H1 (cell line): ENCODE measurements at regions not wholly inside any gene's neighbourhood (a gene's known extent, or its start where the extent isn't known, plus 50 kb on each side); places are given as distances from the start of the nearest gene placed in this dataset.

Experiments used
- CTCF ChIA-PET: fragments of 300-600 bp; sonication (Branson Sonifier 250); formaldehyde crosslinking; loops from one replicate; lab custom pipeline; 2021; ENCODE audit not compliant: partially characterized antibody; lab: Charles Lee
- POLR2A ChIA-PET: fragments of 300-600 bp; sonication (Branson Sonifier 250); formaldehyde crosslinking; loops from one replicate; lab custom pipeline; 2021; ENCODE audit warnings: inconsistent platforms; ENCODE audit not compliant: partially characterized antibody; lab: Charles Lee
- DNase-seq, 2 experiments: peaks; one replicate each; pipeline versions ENCODE4 v3.0.0 to v3.0.0-alpha.2; 2010 to 2022; ENCODE audit warnings: low spot score in 2 of 2, low read depth in 1 of 2, mixed read lengths in 1 of 2
- FAIRE-seq: peaks from 2 replicates; lab custom pipeline; 2011; peaks lifted over from hg19 to GRCh38; lab: Jason Lieb, UNC
- H2AFZ ChIP-seq: 2 replicates; pipeline ENCODE4 v1.8.1; 2012; ENCODE audit warnings: low read length, inconsistent platforms
- H2AK5ac ChIP-seq: 2 replicates; pipeline ENCODE4 v1.6.1; 2013; ENCODE audit warnings: low read depth, low read length
- H2BK120ac ChIP-seq: replicated peaks from 2 replicates; pipeline ENCODE3; 2013; ENCODE audit warnings: low read depth, low read length, inconsistent platforms
- H2BK12ac ChIP-seq: 2 replicates; pipeline ENCODE4 v1.6.1; 2013; ENCODE audit warnings: low read depth, low read length
- H2BK15ac ChIP-seq: 2 replicates; pipeline ENCODE4 v1.6.1; 2013; ENCODE audit warnings: low read length
- H2BK20ac ChIP-seq: 2 replicates; pipeline ENCODE4 v1.6.1; 2013; ENCODE audit warnings: low read length
- H2BK5ac ChIP-seq: 2 replicates; pipeline ENCODE4 v1.6.1; 2013; ENCODE audit warnings: low read depth, low read length
- H3K14ac ChIP-seq: 2 replicates; pipeline ENCODE4 v1.6.1; 2013; ENCODE audit warnings: inconsistent platforms; ENCODE audit not compliant: insufficient read length
- H3K18ac ChIP-seq: 2 replicates; pipeline ENCODE4 v1.6.1; 2013; ENCODE audit warnings: low read length; ENCODE audit errors: extremely low read depth
- H3K23ac ChIP-seq: 2 replicates; pipeline ENCODE4 v1.6.1; 2013; ENCODE audit warnings: inconsistent platforms; ENCODE audit not compliant: insufficient read length
- H3K23me2 ChIP-seq: 2 replicates; pipeline ENCODE4 v1.6.1; 2013; ENCODE audit warnings: low read depth, low read length
- H3K27ac ChIP-seq: 2 replicates; pipeline ENCODE4 v1.6.1; 2011; ENCODE audit warnings: low read depth, low read length, inconsistent platforms
- H3K27me3 ChIP-seq, 4 experiments: replicated peaks in 1 of 4; 1 replicate in 1 of 4; 2 replicates in 3 of 4; pipeline versions ENCODE4 v1.6.1 to v1.8.1; 2011 to 2013; ENCODE audit warnings: low read length in 3 of 4, mild to moderate bottlenecking in 3 of 4, inconsistent platforms in 2 of 4, mixed read lengths in 2 of 4, moderate library complexity in 1 of 4; ENCODE audit not compliant: control insufficient read depth in 3 of 4, insufficient read depth in 3 of 4; ENCODE audit errors: extremely low read depth in 1 of 4
- H3K36me3 ChIP-seq, 4 experiments: 2 replicates each; pipeline versions ENCODE4 v1.6.1 to v1.8.1; 2011 to 2013; ENCODE audit warnings: mild to moderate bottlenecking in 4 of 4, low read length in 3 of 4, moderate library complexity in 2 of 4, control low read depth in 1 of 4, inconsistent platforms in 1 of 4; ENCODE audit not compliant: insufficient read depth in 4 of 4, control insufficient read depth in 2 of 4
- H3K4ac ChIP-seq: replicated peaks from 2 replicates; pipeline ENCODE3; 2013; ENCODE audit warnings: low read length, low read depth, mixed read lengths, inconsistent platforms; ENCODE audit not compliant: insufficient read length
- H3K4me1 ChIP-seq, 4 experiments: replicated peaks in 1 of 4; 1 replicate in 1 of 4; 2 replicates in 3 of 4; pipeline versions ENCODE4 v1.6.1 to v1.8.1; 2011 to 2013; ENCODE audit warnings: low read length in 3 of 4, inconsistent platforms in 2 of 4, mixed read lengths in 1 of 4; ENCODE audit not compliant: insufficient read depth in 4 of 4, control insufficient read depth in 3 of 4
- H3K4me2 ChIP-seq, 2 experiments: 2 replicates each; pipeline versions ENCODE4 v1.6.1 to v1.8.1; 2011 to 2013; ENCODE audit warnings: low read depth in 2 of 2, low read length in 2 of 2, control low read depth in 1 of 2, inconsistent platforms in 1 of 2, mild to moderate bottlenecking in 1 of 2; ENCODE audit not compliant: insufficient read depth in 1 of 2
- H3K4me3 ChIP-seq, 4 experiments: fragments of 200-600, 300-600 bp in 1 of 4; sonication (generic), shearing (Covaris generic), sonication (Bioruptor Twin) in 1 of 4; 2 replicates each; pipeline versions ENCODE4 v1.5.1 to v1.8.1; 2011 to 2016; ENCODE audit warnings: low read length in 4 of 4, low read depth in 3 of 4, control low read depth in 2 of 4, inconsistent platforms in 2 of 4, mild to moderate bottlenecking in 2 of 4, mixed read lengths in 1 of 4, moderate library complexity in 1 of 4; ENCODE audit not compliant: insufficient read depth in 2 of 4; ENCODE audit errors: extremely low read depth in 1 of 4
- H3K56ac ChIP-seq: replicated peaks from 2 replicates; pipeline ENCODE3; 2013; ENCODE audit warnings: low read depth, mild to moderate bottlenecking, mixed read lengths, low read length, inconsistent platforms; ENCODE audit not compliant: insufficient read length
- H3K79me1 ChIP-seq: 2 replicates; pipeline ENCODE4 v1.6.1; 2013; ENCODE audit warnings: low read depth, low read length, control low read depth
- H3K79me2 ChIP-seq, 2 experiments: 2 replicates each; pipeline versions ENCODE4 v1.6.1 to v1.8.1; 2012 to 2013; ENCODE audit warnings: low read length in 2 of 2, mild to moderate bottlenecking in 2 of 2, inconsistent platforms in 1 of 2; ENCODE audit not compliant: insufficient read depth in 2 of 2, control insufficient read depth in 1 of 2
- H3K9ac ChIP-seq, 4 experiments: replicated peaks in 1 of 4; 1 replicate in 1 of 4; 2 replicates in 3 of 4; pipeline versions ENCODE4 v1.6.1 to v1.8.1; 2011 to 2013; ENCODE audit warnings: low read depth in 3 of 4, low read length in 3 of 4, control low read depth in 2 of 4, mild to moderate bottlenecking in 2 of 4, moderate library complexity in 2 of 4, inconsistent platforms in 1 of 4; ENCODE audit errors: extremely low read depth in 1 of 4
- H3K9me3 ChIP-seq, 2 experiments: 2 replicates each; pipeline versions ENCODE4 v1.6.1 to v1.8.1; 2012 to 2013; ENCODE audit warnings: mild to moderate bottlenecking in 2 of 2, moderate library complexity in 2 of 2, control low read depth in 1 of 2, inconsistent platforms in 1 of 2, low read depth in 1 of 2, low read length in 1 of 2, mixed read lengths in 1 of 2; ENCODE audit not compliant: insufficient read depth in 2 of 2
- H4K20me1 ChIP-seq, 2 experiments: replicated peaks in 1 of 2; 2 replicates each; pipeline versions ENCODE3 to v1.8.1; 2011 to 2013; ENCODE audit warnings: inconsistent platforms in 2 of 2, low read length in 2 of 2, mild to moderate bottlenecking in 1 of 2; ENCODE audit not compliant: insufficient read depth in 2 of 2, control insufficient read depth in 1 of 2
- H4K5ac ChIP-seq: 2 replicates; pipeline ENCODE4 v1.6.1; 2013; ENCODE audit warnings: low read length, low read depth, mixed read lengths, inconsistent platforms; ENCODE audit not compliant: insufficient read length
- H4K8ac ChIP-seq: 2 replicates; pipeline ENCODE4 v1.8.0; 2013; ENCODE audit warnings: mild to moderate bottlenecking, moderate library complexity, low read length, inconsistent platforms; ENCODE audit not compliant: insufficient read depth; ENCODE audit errors: extremely low read depth
- H4K91ac ChIP-seq: replicated peaks from 2 replicates; pipeline ENCODE3; 2013; ENCODE audit warnings: low read length, mixed read lengths, inconsistent platforms; ENCODE audit not compliant: insufficient read length
- BRCA1 ChIP-seq: IDR thresholded peaks from 2 replicates; pipeline ENCODE4 v1.6.1; 2012; ENCODE audit warnings: low read depth, low read length, improper control_type of control experiment
- CBX8 ChIP-seq: fragments of 300-800, 300-1000 bp; sonication (generic); IDR thresholded peaks from 2 replicates; pipeline ENCODE4 v1.7.1; 2016; ENCODE audit warnings: low read depth, low read length, borderline replicate concordance
- GTF2F1 ChIP-seq: IDR thresholded peaks from 2 replicates; pipeline ENCODE4 v1.6.1; 2012; ENCODE audit warnings: low read depth, low read length, improper control_type of control experiment, borderline replicate concordance
- JUN ChIP-seq: IDR thresholded peaks from 2 replicates; pipeline ENCODE4 v1.6.1; 2011; ENCODE audit warnings: low read depth, mild to moderate bottlenecking, improper control_type of control experiment, low read length
- POLR2A ChIP-seq, 2 experiments: IDR thresholded peaks; 1 replicate in 1 of 2; 2 replicates in 1 of 2; pipeline ENCODE4 v1.6.1; 2011; ENCODE audit warnings: low read depth in 2 of 2, low read length in 2 of 2, mild to moderate bottlenecking in 2 of 2; ENCODE audit errors: control extremely low read depth in 1 of 2
- SAP30 ChIP-seq: fragments of 300-600 bp; sonication (generic); IDR thresholded peaks from 2 replicates; pipeline ENCODE4 v1.7.1; 2012; ENCODE audit warnings: low read length, moderate library complexity, mild to moderate bottlenecking, inconsistent platforms; ENCODE audit not compliant: insufficient read depth, insufficient replicate concordance
- SIRT6 ChIP-seq: IDR thresholded peaks from one replicate; pipeline ENCODE4 v1.7.1; 2012; ENCODE audit warnings: low read length, inconsistent platforms
- TAF7 ChIP-seq: optimal IDR thresholded peaks from 2 replicates; pipeline ENCODE3; 2011; ENCODE audit warnings: low read depth, mild to moderate bottlenecking, inconsistent platforms, low read length, moderate library complexity, borderline replicate concordance
- WGBS, 2 experiments: shearing (Covaris generic) in 1 of 2; methylation state at CpG; one replicate each; pipeline versions ENCODE4 v1.1.6 to v1.1.7; 2013 to 2015; ENCODE audit warnings: low lambda C conversion rate in 2 of 2, mixed read lengths in 2 of 2, inconsistent platforms in 1 of 2, low coverage in 1 of 2, missing lambda C conversion rate in 1 of 2; ENCODE audit not compliant: insufficient replicate concordance in 2 of 2, insufficient coverage in 1 of 2, insufficient read length in 1 of 2; ENCODE audit errors: extremely low coverage in 1 of 2, missing lambda C conversion rate in 1 of 2; 5-methylcytosine and 5-hydroxymethylcytosine counted together
- TF ChIP-seq, protein P1 (sequence below): IDR thresholded peaks from 2 replicates; pipeline ENCODE4 v1.6.1; 2011; ENCODE audit warnings: low read length, improper control_type of control experiment
- TF ChIP-seq, protein P2 (sequence below): IDR thresholded peaks from 2 replicates; pipeline ENCODE4 v1.6.1; 2012; ENCODE audit warnings: low read length, inconsistent platforms

GRCh38 chr4:135564090-135564489 lies 1362.5 kb upstream of the PABPC4L start:
- no peaks in the 10 kb centered on the region; a peak in 1 of 4 replicates for H3K9me3 ChIP-seq
- 0 out of 2 replicates have a peak overlapping the region, but pooled peaks have one; percentile 87 for H2AFZ ChIP-seq
- H3K27me3 ChIP-seq: peaks cover 0 to 1% (median 0%) of the 10 kb centered on the region in 4 experiments; a peak in 1 of 7 replicates
- no peaks in the 10 kb centered on the region for H3K23me2 ChIP-seq
- no peak overlapping the region for H3K9ac ChIP-seq
- ChIA-PET CTCF (no interaction called here), POLR2A (no interaction called here)
- no peaks in the 10 kb centered on the region for H3K79me2 ChIP-seq
- H4K20me1 ChIP-seq: no peaks in the 10 kb centered on the region
- no peak overlapping the region for H2BK12ac ChIP-seq
- no peak overlapping the region for H2BK120ac ChIP-seq
- H2BK15ac ChIP-seq: no peak overlapping the region
- 84% methylated on average over 1 of the region's 1 CpG; no CpG with 5 or more reads in 1 of the 2 experiments for WGBS, 2 experiments
- no peak overlapping the region for H4K8ac ChIP-seq
- peaks cover 0 to 2% (median 1%) of the 10 kb centered on the region in 4 experiments; a peak in 2 of 7 replicates for H3K4me1 ChIP-seq
- no peak overlapping the region for H3K4me3 ChIP-seq
- no peak overlapping the region for H3K23ac ChIP-seq
- no peaks in the 10 kb centered on the region for H3K79me1 ChIP-seq
- no peak overlapping the region for H2BK5ac ChIP-seq
- H3K27ac ChIP-seq: no peak overlapping the region
- no peak overlapping the region for H3K56ac ChIP-seq
- no peaks in the 10 kb centered on the region for H3K36me3 ChIP-seq
- no peak overlapping the region for H3K14ac ChIP-seq
- FAIRE-seq: no peak
- no peak overlapping the region for H3K18ac ChIP-seq
- no peak overlapping the region for H4K91ac ChIP-seq
- no peak overlapping the region for H3K4ac ChIP-seq
- H3K4me2 ChIP-seq: no peak overlapping the region
- DNase-seq: no peak
- H2AK5ac ChIP-seq: no peak overlapping the region
- H4K5ac ChIP-seq: no peak overlapping the region
- H2BK20ac ChIP-seq: no peak overlapping the region
- no peak for TF ChIP-seq SAP30
- TF ChIP-seq, protein P1, sequence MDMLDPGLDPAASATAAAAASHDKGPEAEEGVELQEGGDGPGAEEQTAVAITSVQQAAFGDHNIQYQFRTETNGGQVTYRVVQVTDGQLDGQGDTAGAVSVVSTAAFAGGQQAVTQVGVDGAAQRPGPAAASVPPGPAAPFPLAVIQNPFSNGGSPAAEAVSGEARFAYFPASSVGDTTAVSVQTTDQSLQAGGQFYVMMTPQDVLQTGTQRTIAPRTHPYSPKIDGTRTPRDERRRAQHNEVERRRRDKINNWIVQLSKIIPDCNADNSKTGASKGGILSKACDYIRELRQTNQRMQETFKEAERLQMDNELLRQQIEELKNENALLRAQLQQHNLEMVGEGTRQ: no peak
- TF ChIP-seq BRCA1: no peak
- no peak for TF ChIP-seq CBX8
- TF ChIP-seq, protein P2, sequence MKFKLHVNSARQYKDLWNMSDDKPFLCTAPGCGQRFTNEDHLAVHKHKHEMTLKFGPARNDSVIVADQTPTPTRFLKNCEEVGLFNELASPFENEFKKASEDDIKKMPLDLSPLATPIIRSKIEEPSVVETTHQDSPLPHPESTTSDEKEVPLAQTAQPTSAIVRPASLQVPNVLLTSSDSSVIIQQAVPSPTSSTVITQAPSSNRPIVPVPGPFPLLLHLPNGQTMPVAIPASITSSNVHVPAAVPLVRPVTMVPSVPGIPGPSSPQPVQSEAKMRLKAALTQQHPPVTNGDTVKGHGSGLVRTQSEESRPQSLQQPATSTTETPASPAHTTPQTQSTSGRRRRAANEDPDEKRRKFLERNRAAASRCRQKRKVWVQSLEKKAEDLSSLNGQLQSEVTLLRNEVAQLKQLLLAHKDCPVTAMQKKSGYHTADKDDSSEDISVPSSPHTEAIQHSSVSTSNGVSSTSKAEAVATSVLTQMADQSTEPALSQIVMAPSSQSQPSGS: no peak
- TF ChIP-seq JUN: no peak
- no peak for TF ChIP-seq TAF7
- no peak for TF ChIP-seq POLR2A (IDR thresholded peaks at IDR 0.05; ENCODE audit: control extremely low read depth in 1 of 2, low read depth in 2 of 2, low read length in 2 of 2)
- no peak for TF ChIP-seq SIRT6
- no peak for TF ChIP-seq GTF2F1
